ENCODE measurements at regions not wholly inside any gene's neighbourhood (a gene's known extent, or its start where the extent isn't known, plus 50 kb on each side); places are given as distances from the start of the nearest gene placed in this dataset.
"Not testable (repeated sequence)": the region's sequence is repeated elsewhere in the genome, so short reads cannot be mapped to it uniquely, and the experiment has no call there.

GRCh38 chr1:96222701-96223100 lies 498.9 kb upstream of the PTBP2 start:
- no peak for DNase-seq

- DNase-seq: not testable (repeated sequence)
Measured at GRCh38 chr1:96224229-96224628, 497.4 kb upstream of the PTBP2 start.

- no peak for DNase-seq
Measured at GRCh38 chr1:96233422-96233821, 488.2 kb upstream of the PTBP2 start.

GRCh38 chr1:96234299-96234698 lies 487.3 kb upstream of the PTBP2 start:
- DNase-seq: no peak

GRCh38 chr1:96236156-96236739 lies 485.3 kb upstream of the PTBP2 start:
- peak; percentile 33 for DNase-seq

GRCh38 chr1:96238426-96238825 lies 483.2 kb upstream of the PTBP2 start:
- no peak for DNase-seq

GRCh38 chr1:96240438-96240837 lies 481.1 kb upstream of the PTBP2 start:
- peak; percentile 6 for DNase-seq

- no peak for DNase-seq
Measured at GRCh38 chr1:96253246-96254035, 468.1 kb upstream of the PTBP2 start.

GRCh38 chr1:96256130-96256790 lies 465.3 kb upstream of the PTBP2 start:
- no peak for DNase-seq

- no peak for DNase-seq
Measured at GRCh38 chr1:96259399-96259798, 462.2 kb upstream of the PTBP2 start.

GRCh38 chr1:96281491-96281890 lies 440.1 kb upstream of the PTBP2 start:
- DNase-seq: no peak

GRCh38 chr1:96290033-96290432 lies 431.6 kb upstream of the PTBP2 start:
- no peak for DNase-seq

- DNase-seq: no peak
Measured at GRCh38 chr1:96290801-96291200, 430.8 kb upstream of the PTBP2 start.

GRCh38 chr1:96291468-96291867 lies 430.1 kb upstream of the PTBP2 start:
- DNase-seq: no peak

- DNase-seq: no peak
Measured at GRCh38 chr1:96292141-96292540, 429.4 kb upstream of the PTBP2 start.

GRCh38 chr1:96296991-96297390 lies 424.6 kb upstream of the PTBP2 start:
- DNase-seq: no peak

GRCh38 chr1:96306809-96307560 lies 414.6 kb upstream of the PTBP2 start:
- DNase-seq: no peak

GRCh38 chr1:96308314-96308713 lies 413.3 kb upstream of the PTBP2 start:
- peak; percentile 25 for DNase-seq

GRCh38 chr1:96309783-96310182 lies 411.8 kb upstream of the PTBP2 start:
- DNase-seq: no peak

GRCh38 chr1:96313216-96313615 lies 408.4 kb upstream of the PTBP2 start:
- no peak for DNase-seq

GRCh38 chr1:96329121-96329520 lies 392.5 kb upstream of the PTBP2 start:
- no peak for DNase-seq

GRCh38 chr1:96331596-96331995 lies 390.0 kb upstream of the PTBP2 start:
- no peak for DNase-seq

GRCh38 chr1:96333522-96334235 lies 387.9 kb upstream of the PTBP2 start:
- no peak for DNase-seq

Data from GDM1 (cell line).